T-helper 1 cell treated with Interleukin-12 subunit alpha and Interleukin-12 subunit beta and Interleukin-4 antibody, amounts not matched to agents 30 μg/mL and 1 μg/mL, for 36 hours (primary cell): ENCODE measurements at regions not wholly inside any gene's neighbourhood (a gene's known extent, or its start where the extent isn't known, plus 50 kb on each side); places are given as distances from the start of the nearest gene placed in this dataset.
"Not testable (repeated sequence)": the region's sequence is repeated elsewhere in the genome, so short reads cannot be mapped to it uniquely, and the experiment has no call there.

ENCODE experiments used
- H3K27ac Mint-ChIP-seq: one replicate; pipeline ENCODE4 v1.8.0; 2021; ENCODE audit warnings: mild to moderate bottlenecking, mixed read lengths
- H3K27me3 Mint-ChIP-seq: one replicate; pipeline ENCODE4 v1.8.0; 2021; ENCODE audit warnings: low read depth, mixed read lengths
- H3K36me3 Mint-ChIP-seq: one replicate; pipeline ENCODE4 v1.8.0; 2021; ENCODE audit warnings: low read depth, mixed read lengths
- H3K4me1 Mint-ChIP-seq: one replicate; pipeline ENCODE4 v1.8.0; 2021; ENCODE audit warnings: low read depth, mixed read lengths
- H3K4me3 Mint-ChIP-seq: one replicate; pipeline ENCODE4 v1.8.0; 2021; ENCODE audit warnings: mild to moderate bottlenecking, moderate library complexity, mixed read lengths
- H3K9me3 Mint-ChIP-seq: one replicate; pipeline ENCODE4 v1.8.0; 2021; ENCODE audit warnings: mixed read lengths

GRCh38 chr4:160675550-160675949, 1488.2 kb downstream of the FSTL5 start:
- H3K27ac Mint-ChIP-seq, result no peak overlapping the region
- no peaks in the 10 kb centered on the region for H3K27me3 Mint-ChIP-seq
- peaks cover 12% of the 10 kb centered on the region for H3K9me3 Mint-ChIP-seq
- no peak overlapping the region for H3K4me3 Mint-ChIP-seq
- H3K36me3 Mint-ChIP-seq, result no peaks in the 10 kb centered on the region
- H3K4me1 Mint-ChIP-seq, result no peaks in the 10 kb centered on the region

DNA sequence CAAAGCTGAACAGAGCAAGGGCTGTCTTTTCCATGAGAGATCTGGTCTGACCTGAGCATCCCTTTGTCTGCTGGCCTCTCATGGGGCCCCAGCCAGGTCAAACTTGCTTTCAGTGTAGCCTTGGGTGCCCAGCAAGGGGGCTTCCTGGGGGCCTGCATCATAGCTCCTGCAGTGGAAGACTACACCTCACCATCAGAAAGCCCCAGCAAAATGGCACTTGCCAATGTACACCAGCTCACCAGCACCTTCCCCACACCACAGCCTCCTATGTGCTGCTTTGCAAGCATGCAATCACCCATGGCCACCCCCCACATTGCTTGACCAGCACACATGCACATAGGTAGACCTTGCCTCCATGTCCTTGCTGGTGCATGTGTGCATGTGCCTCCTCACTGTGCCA, 1478.1 kb downstream of the FSTL5 start:
- H3K36me3 Mint-ChIP-seq, result no peaks in the 10 kb centered on the region
- H3K27me3 Mint-ChIP-seq, result no peaks in the 10 kb centered on the region
- no peak overlapping the region for H3K27ac Mint-ChIP-seq
- H3K4me3 Mint-ChIP-seq, result no peak overlapping the region
- H3K9me3 Mint-ChIP-seq, result peaks cover 3% of the 10 kb centered on the region
- no peaks in the 10 kb centered on the region for H3K4me1 Mint-ChIP-seq

- Mint-ChIP-seq H3K27ac (no peak overlapping the region), H3K4me3 (no peak overlapping the region), H3K9me3 (peaks cover 7% of the 10 kb centered on the region), H3K36me3 (no peaks in the 10 kb centered on the region), H3K4me1 (no peaks in the 10 kb centered on the region), H3K27me3 (no peaks in the 10 kb centered on the region)
These were observed 1462.1 kb downstream of the FSTL5 start for GRCh38 chr4:160701671-160702070.

GRCh38 chr4:160709026-160709425, 1454.8 kb downstream of the FSTL5 start:
- H3K27ac Mint-ChIP-seq, result no peak overlapping the region
- no peaks in the 10 kb centered on the region for H3K36me3 Mint-ChIP-seq
- H3K9me3 Mint-ChIP-seq, result peaks cover 10% of the 10 kb centered on the region
- H3K27me3 Mint-ChIP-seq, result no peaks in the 10 kb centered on the region
- H3K4me1 Mint-ChIP-seq, result no peaks in the 10 kb centered on the region
- H3K4me3 Mint-ChIP-seq, result no peak overlapping the region

DNA sequence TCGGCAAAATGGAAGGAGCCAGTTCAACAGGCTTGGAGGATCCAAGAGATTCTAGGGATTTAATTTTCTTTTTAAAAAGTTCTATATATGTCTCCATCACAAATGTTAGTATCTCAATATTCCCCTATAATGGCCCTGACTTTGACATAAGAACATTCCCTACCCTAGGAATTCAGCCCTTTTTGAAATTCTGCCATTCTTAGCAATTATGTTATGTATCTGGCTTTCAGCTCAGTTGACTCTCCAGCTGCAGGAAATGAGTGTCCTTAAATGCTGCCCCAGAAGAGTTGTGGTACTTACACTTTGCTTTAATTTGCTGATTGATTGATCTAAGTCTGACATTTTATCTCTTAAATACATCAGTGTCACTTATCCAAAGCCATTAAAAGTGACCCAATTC, 1454.3 kb downstream of the FSTL5 start:
- no peaks in the 10 kb centered on the region for H3K27me3 Mint-ChIP-seq
- no peak overlapping the region for H3K27ac Mint-ChIP-seq
- no peaks in the 10 kb centered on the region for H3K36me3 Mint-ChIP-seq
- H3K4me3 Mint-ChIP-seq, result no peak overlapping the region
- H3K4me1 Mint-ChIP-seq, result no peaks in the 10 kb centered on the region
- peaks cover 10% of the 10 kb centered on the region for H3K9me3 Mint-ChIP-seq

DNA sequence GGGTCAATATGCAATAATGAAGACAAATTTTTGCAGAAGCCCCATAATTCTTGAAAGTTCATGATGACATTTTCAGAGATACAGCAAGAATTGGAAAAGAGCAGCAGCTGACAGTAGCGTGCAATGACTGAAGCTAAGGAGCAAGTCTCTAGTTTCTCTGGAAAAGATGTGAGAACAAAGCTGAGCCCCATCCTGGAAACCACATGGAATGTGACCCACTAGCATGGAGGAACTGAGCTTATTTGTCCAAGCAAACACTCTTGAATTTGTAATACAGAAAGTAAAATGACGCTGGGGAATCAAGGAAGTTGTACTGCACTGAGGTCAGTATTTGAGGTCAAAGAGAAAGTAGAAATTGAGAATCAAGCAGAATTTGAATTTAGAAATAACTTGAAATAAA, 1447.2 kb downstream of the FSTL5 start:
- Mint-ChIP-seq H3K27me3 (no peaks in the 10 kb centered on the region), H3K4me3 (no peak overlapping the region), H3K4me1 (no peaks in the 10 kb centered on the region), H3K27ac (no peak overlapping the region), H3K36me3 (no peaks in the 10 kb centered on the region), H3K9me3 (no peaks in the 10 kb centered on the region)

DNA sequence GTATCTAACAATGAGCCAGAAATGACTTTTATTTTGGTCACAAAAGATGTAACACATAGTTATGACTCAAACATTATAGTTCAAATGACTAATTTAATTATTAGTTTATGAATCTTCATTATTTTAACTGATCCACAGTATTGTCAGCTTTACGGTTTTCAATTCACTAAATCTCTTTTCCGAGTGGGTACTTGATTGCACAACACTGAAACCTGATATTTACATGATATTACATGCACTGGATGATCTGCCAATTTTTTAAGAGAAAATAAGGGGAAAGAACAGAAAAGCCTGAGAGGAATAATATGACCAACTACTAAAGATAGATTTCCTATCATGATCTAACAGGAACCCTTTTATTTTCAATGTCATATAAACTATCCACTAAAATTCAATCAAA, 1446.0 kb downstream of the FSTL5 start:
- Mint-ChIP-seq H3K36me3 (no peaks in the 10 kb centered on the region), H3K4me1 (no peaks in the 10 kb centered on the region), H3K9me3 (no peaks in the 10 kb centered on the region), H3K27me3 (no peaks in the 10 kb centered on the region), H3K27ac (no peak overlapping the region), H3K4me3 (no peak overlapping the region)

DNA sequence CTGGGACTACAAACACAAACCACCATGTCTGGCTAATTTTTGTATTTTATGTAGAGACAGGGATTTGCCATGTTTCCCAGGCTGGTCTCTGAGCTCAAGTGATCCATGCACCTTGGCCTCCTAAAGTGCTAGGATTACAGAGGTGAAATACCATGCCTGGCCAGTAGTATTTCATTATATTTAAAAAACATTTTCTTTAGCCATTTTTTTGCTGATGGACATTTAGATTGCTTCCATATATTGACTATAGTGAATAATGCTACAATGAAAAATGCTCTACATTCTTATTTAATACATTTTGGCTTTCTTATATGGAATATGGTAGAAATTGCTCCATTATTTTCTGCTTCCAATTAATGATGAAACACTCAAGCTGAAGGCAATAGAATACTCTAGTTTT, 1439.7 kb downstream of the FSTL5 start:
- H3K27me3 Mint-ChIP-seq, result no peaks in the 10 kb centered on the region
- H3K36me3 Mint-ChIP-seq, result no peaks in the 10 kb centered on the region

GRCh38 chr4:160745126-160745525, 1418.7 kb downstream of the FSTL5 start:
- Mint-ChIP-seq H3K4me3 (no peak overlapping the region), H3K27ac (no peak overlapping the region), H3K9me3 (peaks cover 12% of the 10 kb centered on the region), H3K36me3 (no peaks in the 10 kb centered on the region), H3K27me3 (no peaks in the 10 kb centered on the region), H3K4me1 (no peaks in the 10 kb centered on the region)

More for the DNA sequence above, 1439.7 kb downstream of the FSTL5 start:
- no peaks in the 10 kb centered on the region for H3K4me1 Mint-ChIP-seq
- H3K27ac Mint-ChIP-seq, result no peak overlapping the region
- H3K4me3 Mint-ChIP-seq, result no peak overlapping the region
- H3K9me3 Mint-ChIP-seq, result no peaks in the 10 kb centered on the region

DNA sequence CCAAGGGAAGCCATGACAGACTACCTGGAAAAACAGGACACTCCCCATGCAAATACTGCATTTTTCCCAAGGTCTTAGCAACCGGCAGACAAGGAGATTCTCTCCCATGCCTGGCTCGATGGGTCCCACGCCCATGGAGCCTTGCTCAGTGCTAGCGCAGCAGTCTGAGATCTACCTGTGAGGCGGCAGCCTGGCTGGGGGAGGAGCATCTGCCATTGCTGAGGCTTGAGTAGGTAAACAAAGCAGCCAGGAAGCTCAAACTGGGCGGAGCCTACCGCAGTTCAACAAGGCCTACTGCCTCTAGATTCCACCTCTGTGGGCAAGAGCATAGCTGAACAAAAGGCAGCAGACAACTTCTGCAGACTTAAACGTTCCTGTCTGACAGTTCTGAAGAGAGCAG, 1417.2 kb downstream of the FSTL5 start:
- H3K27ac Mint-ChIP-seq, H3K4me3 Mint-ChIP-seq, H3K4me1 Mint-ChIP-seq, H3K36me3 Mint-ChIP-seq, H3K27me3 Mint-ChIP-seq: not testable (repeated sequence)
- peaks cover 14% of the 10 kb centered on the region for H3K9me3 Mint-ChIP-seq

DNA sequence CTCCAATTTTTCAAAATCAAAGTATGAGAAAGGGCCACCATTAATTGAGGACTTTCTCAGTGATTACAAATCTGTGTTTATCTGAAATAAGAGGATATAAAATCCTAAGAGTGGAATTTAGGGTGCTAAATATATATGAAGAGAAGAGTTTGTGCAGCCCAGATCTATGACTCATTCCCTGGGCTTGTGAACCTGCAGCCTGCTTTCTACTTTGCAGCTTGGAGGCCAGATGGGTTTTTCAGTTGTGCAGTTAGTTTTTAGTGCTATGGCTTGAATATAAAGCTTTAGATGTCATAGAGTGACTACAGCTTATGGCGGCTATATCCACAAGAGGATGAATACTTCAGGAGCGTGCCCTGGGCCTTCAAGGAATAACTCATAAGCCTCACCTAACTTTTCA, 1391.1 kb downstream of the FSTL5 start:
- H3K4me3 Mint-ChIP-seq, result no peak overlapping the region
- no peak overlapping the region for H3K27ac Mint-ChIP-seq
- H3K36me3 Mint-ChIP-seq, result no peaks in the 10 kb centered on the region
- no peaks in the 10 kb centered on the region for H3K4me1 Mint-ChIP-seq
- no peaks in the 10 kb centered on the region for H3K9me3 Mint-ChIP-seq
- no peaks in the 10 kb centered on the region for H3K27me3 Mint-ChIP-seq

GRCh38 chr4:160795216-160795615, 1368.6 kb downstream of the FSTL5 start:
- Mint-ChIP-seq H3K9me3 (peaks cover 17% of the 10 kb centered on the region), H3K27ac (no peak overlapping the region), H3K4me3 (no peak overlapping the region), H3K4me1 (no peaks in the 10 kb centered on the region), H3K36me3 (no peaks in the 10 kb centered on the region), H3K27me3 (no peaks in the 10 kb centered on the region)

- Mint-ChIP-seq H3K27me3 (no peaks in the 10 kb centered on the region), H3K4me3 (no peak overlapping the region), H3K9me3 (peaks cover 3% of the 10 kb centered on the region), H3K4me1 (no peaks in the 10 kb centered on the region), H3K36me3 (no peaks in the 10 kb centered on the region), H3K27ac (no peak overlapping the region)
These were observed 1355.6 kb downstream of the FSTL5 start for GRCh38 chr4:160808174-160808573.

- H3K27me3 Mint-ChIP-seq, result no peaks in the 10 kb centered on the region
- H3K36me3 Mint-ChIP-seq, result no peaks in the 10 kb centered on the region
- H3K4me3 Mint-ChIP-seq, result no peak overlapping the region
- H3K4me1 Mint-ChIP-seq, result no peaks in the 10 kb centered on the region
- H3K27ac Mint-ChIP-seq, result no peak overlapping the region
- peaks cover 3% of the 10 kb centered on the region for H3K9me3 Mint-ChIP-seq
These were observed 1354.2 kb downstream of the FSTL5 start for GRCh38 chr4:160809576-160809975.

DNA sequence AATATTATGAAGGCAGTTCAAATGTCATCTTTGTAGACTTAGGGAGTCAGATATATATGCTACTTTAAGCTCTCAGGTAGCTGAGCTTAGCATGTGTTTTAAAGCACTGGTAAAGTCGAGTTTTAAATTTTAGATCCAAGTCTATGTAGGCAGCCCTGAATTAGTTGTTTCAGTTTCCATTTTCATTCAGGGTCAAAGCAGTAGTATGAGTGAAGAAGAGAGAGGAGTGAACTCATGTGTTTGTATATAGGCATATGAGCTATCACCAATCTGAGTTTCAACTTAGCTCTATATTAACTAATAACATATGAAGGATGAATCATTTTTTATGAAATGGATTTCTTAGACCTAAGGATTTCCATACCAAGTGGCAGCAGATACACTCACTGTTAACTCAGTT, 1353.4 kb downstream of the FSTL5 start:
- H3K9me3 Mint-ChIP-seq, result peaks cover 3% of the 10 kb centered on the region
- H3K4me3 Mint-ChIP-seq, result no peak overlapping the region
- H3K4me1 Mint-ChIP-seq, result no peaks in the 10 kb centered on the region
- H3K36me3 Mint-ChIP-seq, result no peaks in the 10 kb centered on the region
- no peak overlapping the region for H3K27ac Mint-ChIP-seq
- H3K27me3 Mint-ChIP-seq, result no peaks in the 10 kb centered on the region

GRCh38 chr4:160810941-160811340, 1352.9 kb downstream of the FSTL5 start:
- no peak overlapping the region for H3K27ac Mint-ChIP-seq
- H3K27me3 Mint-ChIP-seq, result no peaks in the 10 kb centered on the region
- H3K4me1 Mint-ChIP-seq, result no peaks in the 10 kb centered on the region
- H3K9me3 Mint-ChIP-seq, result peaks cover 3% of the 10 kb centered on the region
- H3K4me3 Mint-ChIP-seq, result no peak overlapping the region
- no peaks in the 10 kb centered on the region for H3K36me3 Mint-ChIP-seq
